IMR-90 (cell line): ENCODE measurements at regions not wholly inside any gene's neighbourhood (a gene's known extent, or its start where the extent isn't known, plus 50 kb on each side); places are given as distances from the start of the nearest gene placed in this dataset.

Experiments
- ATAC-seq: fragments of 200-7000 bp; cut with Tn5 transposase; 2 replicates; pipeline ENCODE4 v1.9.1; 2020; ENCODE audit warnings: low read depth, mild to moderate bottlenecking, moderate library complexity
- BruUV-seq: library from RNA; stranded (reverse); fragments of 400-500 nt; replicated peaks from 2 replicates; lab custom pipeline; 2021; lab: Mats Ljungman, UMichigan
- CTCF ChIA-PET: fragments of 300-600 bp; formaldehyde crosslinking; extraction: SDS; loops from one replicate; lab custom pipeline; 2021; ENCODE audit warnings: antibody characterized with exemption; lab: Yijun Ruan, JAX
- POLR2A ChIA-PET: fragments of 300-600 bp; sonication (Branson Sonifier 250); formaldehyde crosslinking; loops from one replicate; lab custom pipeline; 2022; ENCODE audit warnings: antibody characterized with exemption; ENCODE audit not compliant: unreplicated experiment; lab: Charles Lee
- DNase-seq: peaks from one replicate; pipeline ENCODE4 v3.0.0; 2013
- H2AFZ ChIP-seq: replicated peaks from 2 replicates; pipeline ENCODE3; 2013; ENCODE audit warnings: low read length, mild to moderate bottlenecking; ENCODE audit not compliant: poor library complexity
- H2AK5ac ChIP-seq: 2 replicates; pipeline ENCODE4 v1.6.1; 2013; ENCODE audit warnings: low read depth, low read length, inconsistent platforms
- H2AK9ac ChIP-seq: replicated peaks from 2 replicates; pipeline ENCODE3; 2013; ENCODE audit warnings: mild to moderate bottlenecking, low read depth, low read length, moderate library complexity; ENCODE audit not compliant: poor library complexity
- H2BK120ac ChIP-seq: 2 replicates; pipeline ENCODE4 v1.6.1; 2013; ENCODE audit warnings: low read depth, low read length, inconsistent platforms
- H2BK15ac ChIP-seq: 3 replicates; pipeline ENCODE4 v1.6.1; 2013; ENCODE audit warnings: low read depth, low read length, inconsistent platforms
- H2BK20ac ChIP-seq: 2 replicates; pipeline ENCODE4 v1.6.1; 2013; ENCODE audit warnings: low read depth, mild to moderate bottlenecking, inconsistent platforms, low read length, moderate library complexity
- H2BK5ac ChIP-seq: 2 replicates; pipeline ENCODE4 v1.6.1; 2013; ENCODE audit warnings: mild to moderate bottlenecking, low read depth, low read length, inconsistent platforms; ENCODE audit not compliant: poor library complexity, severe bottlenecking
- H3K14ac ChIP-seq: replicated peaks from 2 replicates; pipeline ENCODE4 v1.6.1; 2013; ENCODE audit warnings: low read depth, low read length, inconsistent platforms
- H3K18ac ChIP-seq: 2 replicates; pipeline ENCODE4 v1.6.1; 2013; ENCODE audit warnings: low read depth, low read length, control low read depth
- H3K23ac ChIP-seq: 2 replicates; pipeline ENCODE4 v1.6.1; 2013; ENCODE audit warnings: low read depth, low read length, inconsistent platforms
- H3K27ac ChIP-seq: 2 replicates; pipeline ENCODE4 v1.5.1; 2013; ENCODE audit warnings: mild to moderate bottlenecking, control low read depth, low read length; ENCODE audit not compliant: insufficient read depth
- H3K27me3 ChIP-seq: 2 replicates; pipeline ENCODE4 v1.6.1; 2013; ENCODE audit warnings: low read length; ENCODE audit not compliant: control insufficient read depth, insufficient read depth
- H3K36me3 ChIP-seq: 2 replicates; pipeline ENCODE4 v1.6.1; 2013; ENCODE audit warnings: low read length, mixed read lengths; ENCODE audit not compliant: control insufficient read depth, insufficient read depth
- H3K4ac ChIP-seq: 2 replicates; pipeline ENCODE4 v1.6.1; 2013; ENCODE audit warnings: low read depth, low read length, inconsistent platforms
- H3K4me1 ChIP-seq: 2 replicates; pipeline ENCODE4 v1.6.1; 2013; ENCODE audit warnings: low read length, mixed read lengths; ENCODE audit not compliant: control insufficient read depth, insufficient read depth
- H3K4me2 ChIP-seq: 2 replicates; pipeline ENCODE4 v1.6.1; 2013; ENCODE audit warnings: low read depth, mild to moderate bottlenecking, control low read depth, low read length, moderate library complexity
- H3K4me3 ChIP-seq: 2 replicates; pipeline ENCODE4 v1.5.1; 2013; ENCODE audit warnings: low read depth, mild to moderate bottlenecking, control low read depth, low read length, moderate library complexity; ENCODE audit not compliant: insufficient read depth
- H3K56ac ChIP-seq: 2 replicates; pipeline ENCODE4 v1.6.1; 2013; ENCODE audit warnings: low read length, inconsistent platforms; ENCODE audit not compliant: insufficient read depth; ENCODE audit errors: extremely low read depth
- H3K79me1 ChIP-seq, 2 experiments: 2 replicates each; pipeline ENCODE4 v1.6.1; 2013; ENCODE audit warnings: low read length in 2 of 2, inconsistent platforms in 1 of 2, low read depth in 1 of 2
- H3K9ac ChIP-seq: 2 replicates; pipeline ENCODE4 v1.6.1; 2013; ENCODE audit warnings: low read depth, low read length, control low read depth
- H3K9me1 ChIP-seq: 2 replicates; pipeline ENCODE4 v1.6.1; 2013; ENCODE audit warnings: low read length, inconsistent platforms; ENCODE audit not compliant: insufficient read depth
- H3K9me3 ChIP-seq: 2 replicates; pipeline ENCODE4 v1.6.1; 2013; ENCODE audit warnings: low read length; ENCODE audit not compliant: control insufficient read depth, insufficient read depth
- H4K20me1 ChIP-seq: 2 replicates; pipeline ENCODE4 v1.6.1; 2013; ENCODE audit warnings: low read length, inconsistent platforms; ENCODE audit not compliant: insufficient read depth
- H4K5ac ChIP-seq: 2 replicates; pipeline ENCODE4 v1.6.1; 2013; ENCODE audit warnings: mild to moderate bottlenecking, low read depth, low read length, control low read depth
- H4K8ac ChIP-seq, 2 experiments: 2 replicates each; pipeline ENCODE4 v1.6.1; 2013; ENCODE audit warnings: low read depth in 2 of 2, low read length in 2 of 2, control low read depth in 1 of 2, inconsistent platforms in 1 of 2
- H4K91ac ChIP-seq: 2 replicates; pipeline ENCODE4 v1.6.1; 2013; ENCODE audit warnings: low read depth, low read length, inconsistent platforms; ENCODE audit not compliant: insufficient read depth
- MAFK ChIP-seq: IDR thresholded peaks from 2 replicates; pipeline ENCODE4 v1.6.1; 2012; ENCODE audit warnings: low read depth, low read length, improper control_type of control experiment
- MAZ ChIP-seq: IDR thresholded peaks from 2 replicates; pipeline ENCODE4 v1.6.1; 2012; ENCODE audit warnings: low read depth, mild to moderate bottlenecking, low read length, improper control_type of control experiment, moderate library complexity, borderline replicate concordance
- NFE2L2 ChIP-seq: fragments of 150-350 bp; IDR thresholded peaks from 2 replicates; pipeline ENCODE4 v1.6.1; 2016; ENCODE audit warnings: low read depth, mild to moderate bottlenecking, low read length
- RCOR1 ChIP-seq: IDR thresholded peaks from 2 replicates; pipeline ENCODE4 v1.6.1; 2012; ENCODE audit warnings: mild to moderate bottlenecking, low read length, improper control_type of control experiment; ENCODE audit not compliant: insufficient replicate concordance
- SMC3 ChIP-seq: fragments of 150-350 bp; IDR thresholded peaks from 2 replicates; pipeline ENCODE4 v1.6.1; 2016; ENCODE audit warnings: low read depth, mild to moderate bottlenecking, antibody characterized with exemption, low read length, moderate library complexity
- WGBS, 2 experiments: methylation state at CpG; one replicate each; pipeline versions ENCODE4 v1.1.5 to v1.1.7; 2013; ENCODE audit warnings: missing lambda C conversion rate in 2 of 2; ENCODE audit not compliant: insufficient read length in 1 of 2; ENCODE audit errors: extremely low coverage in 2 of 2; 5-methylcytosine and 5-hydroxymethylcytosine counted together
- dilution Hi-C: fragments of 300-500 bp; cut with HindIII; formaldehyde crosslinking; loops from one replicate; pipeline ENCODE4 v1.14.3; 2018; ENCODE audit warnings: low sequenced_read_pairs; ENCODE audit not compliant: unreplicated experiment
- in situ Hi-C: fragments of 300-500 bp; cut with MboI; formaldehyde crosslinking; loops from 3 replicates; pipeline ENCODE4 v1.14.3; 2019; ENCODE audit warnings: low sequenced_read_pairs, inconsistent platforms, mixed read lengths
- intact Hi-C: fragments of 100-400 bp; cut with micrococcal nuclease; formaldehyde crosslinking; loops from 2 replicates; pipeline ENCODE4 v1.10.0; 2022

DNA sequence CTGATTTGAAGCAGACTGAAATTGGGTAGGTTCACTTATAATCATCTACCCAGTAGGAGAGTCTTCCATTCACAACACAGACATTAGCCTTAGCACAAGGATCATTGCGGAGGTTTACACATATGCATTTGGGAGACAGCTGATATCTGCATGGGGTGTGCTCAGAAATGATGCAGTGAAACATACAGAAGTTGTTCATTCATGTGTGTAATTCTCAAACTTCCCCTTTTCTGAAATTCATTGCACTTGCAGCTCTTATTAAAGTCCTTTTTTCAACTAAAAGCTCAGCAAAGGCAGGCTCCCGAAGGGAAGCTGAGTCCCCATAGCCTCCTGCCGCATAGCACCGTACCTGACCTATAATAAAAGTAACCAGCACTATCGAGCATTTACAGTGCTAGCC is 218.3 kb upstream of the CRY1 start:
- no peak overlapping the region for H4K91ac ChIP-seq
- H4K8ac ChIP-seq: no peak overlapping the region
- no peak overlapping the region for H3K23ac ChIP-seq
- in situ Hi-C loops (loop anchor here (10.0 kb wide), 2 partner anchors 177 to 303 kb away; no protein-coding TSS in a partner anchor), dilution Hi-C loops (no loop called here), intact Hi-C loops (no loop called here)
- no peak overlapping the region for H2AFZ ChIP-seq
- H3K4me3 ChIP-seq: no peak overlapping the region
- ATAC-seq: no peak
- H3K4me2 ChIP-seq: no peak overlapping the region
- H3K27ac ChIP-seq: no peak overlapping the region
- no peaks in the 10 kb centered on the region for H3K36me3 ChIP-seq
- DNase-seq: no peak
- no peak overlapping the region for H3K9ac ChIP-seq
- H3K9me1 ChIP-seq: no peaks in the 10 kb centered on the region
- H3K27me3 ChIP-seq: peaks cover 36% of the 10 kb centered on the region
- H3K4ac ChIP-seq: no peak overlapping the region
- CTCF ChIA-PET: no interaction called here
- H3K18ac ChIP-seq: no peak overlapping the region
- H3K79me1 ChIP-seq: no peaks in the 10 kb centered on the region
- no peak overlapping the region for H2BK5ac ChIP-seq
- no peak overlapping the region for H2BK15ac ChIP-seq
- no peak overlapping the region for H2BK120ac ChIP-seq
- H3K14ac ChIP-seq: no peak overlapping the region
- H4K20me1 ChIP-seq: no peaks in the 10 kb centered on the region
- no peak overlapping the region for H3K56ac ChIP-seq
- no peak overlapping the region for H4K5ac ChIP-seq
- no peak overlapping the region for H2AK9ac ChIP-seq
- H3K9me3 ChIP-seq: no peaks in the 10 kb centered on the region
- no CpG with 5 or more reads among the region's 5 CpGs for WGBS, 2 experiments
- POLR2A ChIA-PET: no interaction called here
- BruUV-seq: no TSS peak
- no peak overlapping the region for H2AK5ac ChIP-seq
- no peak overlapping the region for H2BK20ac ChIP-seq
- TF ChIP-seq NFE2L2 (no peak), MAZ (no peak), MAFK (no peak), RCOR1 (no peak), SMC3 (no peak)
- no peaks in the 10 kb centered on the region for H3K4me1 ChIP-seq
